ENCODE measurements at regions not wholly inside any gene's neighbourhood (a gene's known extent, or its start where the extent isn't known, plus 50 kb on each side); places are given as distances from the start of the nearest gene placed in this dataset.

DNA sequence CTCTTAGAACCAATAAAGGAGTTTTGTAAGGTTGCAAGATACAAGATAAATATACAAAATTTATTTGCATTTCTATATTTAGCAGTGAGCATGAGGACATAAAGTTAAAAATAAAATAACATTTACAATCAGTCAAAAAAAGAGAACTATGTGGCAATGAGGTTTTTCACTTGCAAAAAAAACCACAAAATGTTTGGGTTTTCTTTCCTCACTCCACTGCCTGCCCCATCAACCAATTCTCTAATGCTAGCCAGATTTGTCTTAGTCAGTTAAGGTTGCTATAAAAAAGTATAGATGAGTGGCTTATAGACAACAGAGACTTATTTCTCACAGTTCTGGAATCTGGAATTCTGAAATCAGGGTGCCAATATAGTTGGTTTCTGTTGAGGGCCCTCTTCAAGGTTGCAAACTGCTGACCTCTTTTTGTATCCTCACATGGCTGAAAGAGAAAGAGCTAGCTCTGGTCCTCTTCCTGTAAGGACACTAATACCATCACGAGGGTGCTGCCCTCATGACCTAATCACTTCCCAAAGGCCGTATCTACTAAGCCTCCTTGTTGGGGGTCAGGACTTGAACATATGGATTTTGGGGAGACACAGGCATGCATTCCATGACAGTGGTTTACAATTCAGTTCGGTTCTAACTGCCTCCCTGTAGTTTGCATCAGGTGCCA, 566.2 kb downstream of the GALR1 start:
- no peak for DNase-seq
- no peak overlapping the region for H2AFZ ChIP-seq (ENCODE audit: insufficient read depth, low read depth, low read length, poor library complexity, severe bottlenecking)
- intact Hi-C loops (cut with micrococcal nuclease), result no loop called here
- H3K79me2 ChIP-seq (ENCODE audit: insufficient read depth, low read length), result no peaks in the 10 kb centered on the region
- H3K4me1 Mint-ChIP-seq, result no peaks in the 10 kb centered on the region
- H3K4me3 Mint-ChIP-seq, result no peak overlapping the region
- H3K9me3 Mint-ChIP-seq, result peaks cover 13 to 27% (median 18%) of the 10 kb centered on the region in 7 donors
- TF ChIP-seq, protein P1, sequence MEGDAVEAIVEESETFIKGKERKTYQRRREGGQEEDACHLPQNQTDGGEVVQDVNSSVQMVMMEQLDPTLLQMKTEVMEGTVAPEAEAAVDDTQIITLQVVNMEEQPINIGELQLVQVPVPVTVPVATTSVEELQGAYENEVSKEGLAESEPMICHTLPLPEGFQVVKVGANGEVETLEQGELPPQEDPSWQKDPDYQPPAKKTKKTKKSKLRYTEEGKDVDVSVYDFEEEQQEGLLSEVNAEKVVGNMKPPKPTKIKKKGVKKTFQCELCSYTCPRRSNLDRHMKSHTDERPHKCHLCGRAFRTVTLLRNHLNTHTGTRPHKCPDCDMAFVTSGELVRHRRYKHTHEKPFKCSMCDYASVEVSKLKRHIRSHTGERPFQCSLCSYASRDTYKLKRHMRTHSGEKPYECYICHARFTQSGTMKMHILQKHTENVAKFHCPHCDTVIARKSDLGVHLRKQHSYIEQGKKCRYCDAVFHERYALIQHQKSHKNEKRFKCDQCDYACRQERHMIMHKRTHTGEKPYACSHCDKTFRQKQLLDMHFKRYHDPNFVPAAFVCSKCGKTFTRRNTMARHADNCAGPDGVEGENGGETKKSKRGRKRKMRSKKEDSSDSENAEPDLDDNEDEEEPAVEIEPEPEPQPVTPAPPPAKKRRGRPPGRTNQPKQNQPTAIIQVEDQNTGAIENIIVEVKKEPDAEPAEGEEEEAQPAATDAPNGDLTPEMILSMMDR (IDR thresholded peaks at IDR 0.05), result no peak
- no peak overlapping the region for H3K4me2 ChIP-seq (replicated peaks; ENCODE audit: extremely low read depth, low read length, poor library complexity, severe bottlenecking)
- H3K27me3 ChIP-seq (ENCODE audit: control insufficient read depth in 2 of 2, insufficient read depth in 2 of 2, low read length in 2 of 2), result no peaks in the 10 kb centered on the region
- no peaks in the 10 kb centered on the region for H4K20me1 ChIP-seq (ENCODE audit: insufficient read depth, low read length)
- no peak overlapping the region for H3K9ac ChIP-seq (ENCODE audit: insufficient read depth, low read length, poor library complexity, severe bottlenecking)
- no peaks in the 10 kb centered on the region for H3K36me3 Mint-ChIP-seq
- peaks cover 31 to 35% of the 10 kb centered on the region in 2 donors for H3K9me3 ChIP-seq (replicated peaks in 1 of 2; ENCODE audit: control insufficient read depth in 1 of 2, insufficient read depth in 1 of 2, low read length in 2 of 2)
- no CpG with 5 or more reads among the region's 3 CpGs for WGBS (ENCODE audit: insufficient coverage)
- H3K27ac ChIP-seq (ENCODE audit: low read depth in 1 of 2, low read length in 2 of 2), result no peak overlapping the region
- H3K4me1 ChIP-seq (ENCODE audit: control insufficient read depth in 1 of 2, insufficient read depth in 2 of 2, low read length in 2 of 2), result no peaks in the 10 kb centered on the region
- H3K27me3 Mint-ChIP-seq (ENCODE audit: low read depth in 3 of 3), result peaks cover 0 to 1% (median 0%) of the 10 kb centered on the region in 3 donors
- H3K4me3 ChIP-seq (replicated peaks in 1 of 3; ENCODE audit: low read depth in 2 of 3, low read length in 3 of 3), result no peak overlapping the region
- no peak overlapping the region for H3K27ac Mint-ChIP-seq
- H3K36me3 ChIP-seq (replicated peaks in 1 of 2; ENCODE audit: control insufficient read depth in 1 of 2, insufficient read depth in 2 of 2, low read length in 2 of 2), result no peaks in the 10 kb centered on the region

- Mint-ChIP-seq H3K36me3 (no peaks in the 10 kb centered on the region), H3K27ac (no peak overlapping the region), H3K4me3 (no peak overlapping the region), H3K4me1 (no peaks in the 10 kb centered on the region), H3K27me3 (ENCODE audit: low read depth in 3 of 3) (peaks cover 0 to 2% (median 1%) of the 10 kb centered on the region in 3 donors), H3K9me3 (peaks cover 14 to 28% (median 24%) of the 10 kb centered on the region in 7 donors)
- Histone ChIP-seq H3K9ac (ENCODE audit: insufficient read depth, low read length, poor library complexity, severe bottlenecking) (no peak overlapping the region), H3K4me3 (replicated peaks in 1 of 3; ENCODE audit: low read depth in 2 of 3, low read length in 3 of 3) (no peak overlapping the region), H3K9me3 (replicated peaks in 1 of 2; ENCODE audit: control insufficient read depth in 1 of 2, insufficient read depth in 1 of 2, low read length in 2 of 2) (peaks cover 34 to 38% of the 10 kb centered on the region in 2 donors), H3K4me1 (ENCODE audit: control insufficient read depth in 1 of 2, insufficient read depth in 2 of 2, low read length in 2 of 2) (no peaks in the 10 kb centered on the region), H3K79me2 (ENCODE audit: insufficient read depth, low read length) (no peaks in the 10 kb centered on the region), H3K27me3 (ENCODE audit: control insufficient read depth in 2 of 2, insufficient read depth in 2 of 2, low read length in 2 of 2) (no peaks in the 10 kb centered on the region), H3K4me2 (replicated peaks; ENCODE audit: extremely low read depth, low read length, poor library complexity, severe bottlenecking) (no peak overlapping the region), H4K20me1 (ENCODE audit: insufficient read depth, low read length) (no peaks in the 10 kb centered on the region), H3K27ac (ENCODE audit: low read depth in 1 of 2, low read length in 2 of 2) (no peak overlapping the region), H2AFZ (ENCODE audit: insufficient read depth, low read depth, low read length, poor library complexity, severe bottlenecking) (no peak overlapping the region), H3K36me3 (replicated peaks in 1 of 2; ENCODE audit: control insufficient read depth in 1 of 2, insufficient read depth in 2 of 2, low read length in 2 of 2) (no peaks in the 10 kb centered on the region)
- intact Hi-C loops (cut with micrococcal nuclease), result no loop called here
- TF ChIP-seq, protein P1 (IDR thresholded peaks at IDR 0.05), result no peak
- WGBS (ENCODE audit: insufficient coverage), result 80% methylated on average over 1 of the region's 1 CpG
- no peak for DNase-seq
Observed at GRCh38 chr18:77818328-77818727, 568.7 kb downstream of the GALR1 start.
